Pons (tissue), 1 donor: ENCODE measurements at regions not wholly inside any gene's neighbourhood (a gene's known extent, or its start where the extent isn't known, plus 50 kb on each side); places are given as distances from the start of the nearest gene placed in this dataset.
"Not testable (repeated sequence)": the region's sequence is repeated elsewhere in the genome, so short reads cannot be mapped to it uniquely, and the experiment has no call there.

Source experiments
- DNase-seq: peaks from one replicate; pipeline ENCODE4 v3.0.0-alpha.2; 2016; ENCODE audit warnings: low spot score

GRCh38 chr11:103731670-103732069 is 304.8 kb upstream of the DDI1 start:
- DNase-seq = no peak

GRCh38 chr11:103733889-103734288 is 302.6 kb upstream of the DDI1 start:
- no peak for DNase-seq

- DNase-seq = no peak
Observed at GRCh38 chr11:103735497-103736032, 300.9 kb upstream of the DDI1 start.

GRCh38 chr11:103736315-103737036 is 300.0 kb upstream of the DDI1 start:
- no peak for DNase-seq

- no peak for DNase-seq
Observed at GRCh38 chr11:103737037-103737622, 299.3 kb upstream of the DDI1 start.

- no peak for DNase-seq
Observed at GRCh38 chr11:103737747-103738146, 298.7 kb upstream of the DDI1 start.

GRCh38 chr11:103739074-103739796 is 297.2 kb upstream of the DDI1 start:
- DNase-seq = not testable (repeated sequence)

GRCh38 chr11:103744496-103745153 is 291.8 kb upstream of the DDI1 start:
- no peak for DNase-seq

- DNase-seq = no peak
Observed at GRCh38 chr11:103749158-103749557, 287.3 kb upstream of the DDI1 start.

- no peak for DNase-seq
Observed at GRCh38 chr11:103768816-103769215, 267.6 kb upstream of the DDI1 start.

- DNase-seq = no peak
Observed at GRCh38 chr11:103773059-103773458, 263.4 kb upstream of the DDI1 start.

- DNase-seq = no peak
Observed at GRCh38 chr11:103773537-103773936, 262.9 kb upstream of the DDI1 start.

GRCh38 chr11:103779054-103779453 is 257.4 kb upstream of the DDI1 start:
- DNase-seq = no peak

- peak; percentile 32 for DNase-seq
Observed at GRCh38 chr11:103789952-103790351, 246.5 kb upstream of the DDI1 start.

GRCh38 chr11:103792981-103793468 is 243.4 kb upstream of the DDI1 start:
- DNase-seq = no peak

- no peak for DNase-seq
Observed at GRCh38 chr11:103794262-103794661, 242.2 kb upstream of the DDI1 start.

- DNase-seq = no peak
Observed at GRCh38 chr11:103798026-103798425, 238.4 kb upstream of the DDI1 start.

- DNase-seq = no peak
Observed at GRCh38 chr11:103798446-103798845, 238.0 kb upstream of the DDI1 start.

- no peak for DNase-seq
Observed at GRCh38 chr11:103800406-103801114, 235.9 kb upstream of the DDI1 start.

GRCh38 chr11:103803062-103803461 is 233.4 kb upstream of the DDI1 start:
- DNase-seq = no peak

- no peak for DNase-seq
Observed at GRCh38 chr11:103805688-103806009, 230.8 kb upstream of the DDI1 start.
